GM12875 (cell line): ENCODE measurements at regions not wholly inside any gene's neighbourhood (a gene's known extent, or its start where the extent isn't known, plus 50 kb on each side); places are given as distances from the start of the nearest gene placed in this dataset.
A peak's percentile ranks its signal among the peaks of the same experiment; 100 is the strongest.

ENCODE experiments used
- H3K4me3 ChIP-seq: one replicate; pipeline ENCODE4 v1.5.1; 2011; ENCODE audit warnings: low read depth, low read length, control low read depth
- CTCF ChIP-seq: IDR thresholded peaks from 2 replicates; pipeline ENCODE4 v1.5.1; 2011; ENCODE audit warnings: low read depth, mild to moderate bottlenecking, control low read depth, inconsistent platforms, low read length, moderate library complexity, borderline replicate concordance; ENCODE audit not compliant: insufficient read depth

DNA sequence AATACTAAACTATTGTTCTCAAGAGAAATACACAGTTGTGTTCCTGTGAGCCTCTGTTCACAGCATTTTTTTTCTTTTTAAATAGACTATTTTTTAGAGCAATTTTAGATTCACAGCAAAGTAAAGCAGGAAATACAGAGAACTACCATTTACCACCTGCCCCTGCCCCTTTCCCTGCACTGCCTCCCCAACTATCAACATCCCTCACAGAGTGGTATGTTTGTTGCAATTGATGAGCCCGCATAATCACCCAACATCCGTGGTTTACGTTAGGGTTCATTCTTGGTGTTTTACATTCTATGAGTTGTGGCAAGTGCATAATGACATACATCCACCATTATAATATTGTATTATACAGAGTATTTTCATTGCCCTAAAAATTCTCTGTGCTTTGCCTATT, 71.6 kb upstream of the TNFAIP3 start:
- no peak overlapping the region for H3K4me3 ChIP-seq
- no peak for TF ChIP-seq CTCF

DNA sequence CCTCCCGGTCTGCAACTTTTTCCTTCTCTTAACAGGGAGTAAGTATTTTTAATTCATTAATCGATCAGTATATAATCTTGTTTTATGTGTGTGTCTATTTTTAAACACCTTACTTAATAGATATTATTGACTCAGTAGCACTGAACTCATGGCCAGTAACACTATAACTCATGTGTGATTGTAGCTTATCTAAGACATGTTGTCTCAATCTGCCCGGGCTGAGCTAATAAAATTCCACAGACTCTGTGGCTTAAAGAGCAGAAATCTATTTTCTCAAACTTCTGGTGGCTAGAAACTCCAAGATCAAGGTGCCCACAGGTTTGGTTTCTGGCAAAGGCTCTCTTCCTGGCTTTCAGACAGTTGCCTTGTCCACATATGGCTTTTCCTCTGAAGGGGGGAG, 68.8 kb upstream of the TNFAIP3 start:
- TF ChIP-seq CTCF: no peak
- no peak overlapping the region for H3K4me3 ChIP-seq

- H3K4me3 ChIP-seq: no peak overlapping the region
These were observed 68.2 kb upstream of the TNFAIP3 start for GRCh38 chr6:137798846-137799245.

DNA sequence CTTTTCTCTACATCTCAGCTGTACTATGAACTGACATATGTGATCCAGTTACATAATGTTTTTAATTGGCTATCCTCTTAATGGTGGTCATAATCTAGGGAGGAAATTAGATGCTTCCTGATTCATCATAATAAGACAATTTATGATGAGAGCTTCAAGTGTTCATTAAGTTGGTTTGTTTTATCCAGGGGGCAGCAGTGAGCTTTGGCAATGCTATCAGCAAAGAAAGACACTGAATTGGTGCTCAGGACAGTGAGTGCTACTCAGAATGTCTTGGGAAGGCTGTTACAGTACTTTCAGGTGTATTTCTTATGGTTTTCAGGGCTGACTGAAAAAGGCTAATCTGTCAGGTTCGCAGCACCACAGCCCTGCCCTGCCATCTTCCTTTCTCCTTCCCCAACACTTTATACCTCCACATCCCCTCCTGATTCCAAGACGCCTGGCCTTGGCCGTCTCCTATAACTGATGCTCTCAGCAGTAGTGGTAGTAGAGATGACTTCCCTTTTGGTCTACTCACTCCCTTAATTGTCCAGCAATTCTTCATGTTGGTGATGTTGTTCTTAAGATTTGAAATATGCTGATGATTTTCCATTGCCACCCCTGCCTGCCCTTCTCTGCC, 67.0 kb upstream of the TNFAIP3 start:
- no peak overlapping the region for H3K4me3 ChIP-seq
- peak; percentile 57; the same call in 1 of the 2 replicates for TF ChIP-seq CTCF

More at GRCh38 chr6:137798846-137799245, 68.2 kb upstream of the TNFAIP3 start:
- TF ChIP-seq CTCF: no peak

- TF ChIP-seq CTCF: no peak
- no peak overlapping the region for H3K4me3 ChIP-seq
These were observed 66.3 kb upstream of the TNFAIP3 start for GRCh38 chr6:137800762-137801161.

DNA sequence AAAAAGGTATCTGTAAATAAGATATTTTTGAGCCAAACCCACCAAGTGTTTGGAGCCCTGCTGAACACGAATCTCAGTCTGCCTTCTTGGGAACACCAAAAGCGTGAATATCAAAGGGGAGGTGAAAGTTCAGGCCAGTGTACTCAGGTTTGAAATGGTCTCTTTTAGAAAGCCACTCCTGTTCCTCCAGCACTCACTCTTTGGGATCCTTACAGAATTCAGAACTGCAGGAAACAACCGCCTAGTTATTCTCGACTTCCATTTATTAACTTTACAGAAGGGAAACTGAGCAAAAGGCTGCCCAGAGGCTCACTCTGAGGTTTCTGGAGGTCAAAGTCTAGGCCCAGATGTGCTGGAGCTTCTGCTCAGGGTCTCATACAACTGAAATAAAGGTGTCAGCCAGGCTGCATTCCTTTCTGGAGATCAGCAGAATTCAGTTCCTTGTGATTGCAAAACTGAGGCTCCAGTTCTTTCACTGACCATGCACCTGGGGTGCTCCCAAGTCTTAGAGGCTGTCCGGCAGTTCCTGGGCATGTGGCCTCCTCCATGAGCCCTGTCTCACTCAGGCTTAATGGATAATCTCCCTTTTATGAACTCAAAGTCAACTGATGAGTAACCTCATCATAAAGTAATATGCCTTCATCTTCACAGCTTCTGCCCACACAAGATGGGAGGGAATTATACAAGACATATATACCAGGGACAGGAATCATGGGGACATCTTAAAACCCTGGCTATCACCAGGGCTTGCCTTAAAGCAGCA, 65.5 kb upstream of the TNFAIP3 start:
- TF ChIP-seq CTCF: no peak
- no peak overlapping the region for H3K4me3 ChIP-seq
